HT-29 (cell line): ENCODE measurements at regions not wholly inside any gene's neighbourhood (a gene's known extent, or its start where the extent isn't known, plus 50 kb on each side); places are given as distances from the start of the nearest gene placed in this dataset.
A peak's percentile ranks its signal among the peaks of the same experiment; 100 is the strongest.

Experiments
- DNase-seq: peaks from one replicate; pipeline ENCODE4 v3.0.0-alpha.2; 2015; ENCODE audit warnings: low spot score

DNA sequence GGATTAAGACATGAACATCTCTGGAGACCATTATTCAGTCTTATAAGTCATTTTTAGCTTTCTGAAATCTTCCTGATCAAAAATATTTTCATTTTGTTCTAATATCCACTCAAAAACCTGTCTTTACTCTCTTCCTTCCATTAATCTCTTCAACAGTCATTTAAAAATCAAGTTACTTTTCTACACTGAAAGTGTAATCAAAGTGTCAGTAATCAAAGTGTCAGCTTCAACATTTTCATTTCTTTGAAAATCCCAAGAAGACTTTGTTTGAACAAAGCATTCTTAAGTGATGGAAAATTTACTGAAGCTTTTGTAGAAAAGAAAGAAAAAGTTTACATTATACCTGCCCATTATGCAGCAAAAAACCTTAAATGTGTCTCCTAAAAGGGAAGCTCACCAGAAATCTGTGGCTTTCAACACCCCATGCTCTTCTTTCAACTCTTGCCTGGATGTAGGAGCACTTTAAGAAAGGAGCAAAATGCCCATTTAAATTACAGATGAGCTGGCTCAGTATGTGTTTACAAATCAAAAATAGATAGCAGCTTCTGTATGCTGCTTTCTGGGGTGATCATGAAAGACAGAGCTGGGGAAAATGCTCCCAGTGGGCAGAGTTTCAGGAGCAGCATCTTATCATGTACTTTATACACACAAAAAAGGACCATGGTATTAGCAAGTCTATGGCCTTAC is 260.8 kb upstream of the NCAM2 start:
- no peak for DNase-seq

DNA sequence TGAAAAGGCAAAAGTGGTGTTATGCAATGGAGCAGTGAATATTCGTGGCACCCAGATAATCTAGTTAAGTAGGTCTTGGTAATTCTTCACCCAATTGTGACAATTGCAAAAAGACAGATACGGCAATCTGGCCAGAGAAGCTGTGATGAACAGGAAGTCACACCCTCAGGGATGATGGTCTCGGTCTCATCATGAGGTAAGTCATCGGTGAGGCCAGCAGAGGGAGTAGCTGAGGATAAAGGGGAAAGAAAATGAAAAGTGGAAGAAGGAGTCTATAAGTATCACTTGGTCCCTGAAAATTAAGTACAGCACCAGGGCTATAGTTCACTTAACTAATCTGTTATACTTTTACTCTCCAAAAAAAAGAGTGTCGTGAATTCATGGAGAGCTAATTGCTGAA is 258.8 kb upstream of the NCAM2 start:
- DNase-seq: peak; percentile 11

- no peak for DNase-seq
These were observed 256.8 kb upstream of the NCAM2 start for GRCh38 chr21:20741445-20741844.

- no peak for DNase-seq
These were observed 238.0 kb upstream of the NCAM2 start for GRCh38 chr21:20760221-20760620.

DNA sequence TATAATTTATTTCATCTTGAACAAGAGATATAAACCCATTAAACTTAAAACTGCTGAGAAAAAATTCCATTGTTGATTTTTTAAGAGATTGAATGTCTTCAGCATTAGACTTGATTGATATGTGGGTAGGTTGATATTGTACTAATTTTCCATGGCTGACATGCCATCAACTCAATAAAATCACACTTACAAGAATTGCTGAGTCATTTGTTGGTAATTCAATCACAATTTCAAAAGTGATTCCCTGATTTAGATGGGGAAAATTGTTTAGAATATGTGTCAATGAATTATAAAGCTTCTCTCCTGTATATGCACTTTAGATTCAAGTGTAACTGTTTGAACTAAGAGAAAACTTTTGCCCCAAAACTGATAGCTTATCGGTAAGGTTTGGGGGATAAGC is 223.5 kb upstream of the NCAM2 start:
- no peak for DNase-seq

DNA sequence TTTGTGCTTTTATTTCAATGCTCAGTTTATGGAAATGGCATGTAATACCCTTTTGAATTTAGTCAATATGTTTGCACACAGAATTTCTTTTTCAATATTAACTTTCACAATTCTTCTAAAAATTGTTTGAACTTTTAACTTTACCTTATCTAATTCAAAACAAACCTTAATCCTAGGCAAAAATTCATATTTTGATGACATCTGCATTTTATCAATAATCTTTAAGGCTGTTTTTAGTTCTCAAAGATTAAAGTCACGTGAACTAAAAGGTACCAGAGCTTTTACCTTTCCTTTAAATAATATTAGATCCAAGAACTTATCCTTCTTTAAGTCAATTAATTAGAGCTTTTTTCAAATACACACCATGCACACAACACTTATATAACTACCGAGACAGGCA is 218.9 kb upstream of the NCAM2 start:
- DNase-seq: no peak

- no peak for DNase-seq
These were observed 214.6 kb upstream of the NCAM2 start for GRCh38 chr21:20783611-20784010.

- DNase-seq: no peak
These were observed 208.3 kb upstream of the NCAM2 start for GRCh38 chr21:20789729-20790500.

DNA sequence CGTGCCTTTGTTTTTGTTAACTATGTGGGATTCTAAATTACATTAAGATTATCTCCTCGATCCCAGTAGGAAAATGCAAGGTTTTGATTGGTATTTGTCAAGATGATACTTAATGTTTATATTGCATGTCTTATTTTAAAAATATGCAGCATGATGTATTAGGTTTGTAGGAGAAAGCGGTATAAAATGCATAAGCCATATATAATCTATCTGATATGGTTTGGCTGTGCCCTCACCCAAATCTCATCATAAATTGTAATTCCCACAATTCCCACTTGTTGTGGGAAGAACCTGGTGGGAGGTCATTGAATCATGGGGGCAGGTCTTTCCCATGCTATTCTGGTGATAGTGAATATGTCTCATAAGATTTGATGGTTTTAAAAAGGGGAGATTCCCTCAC is 198.1 kb upstream of the NCAM2 start:
- DNase-seq: no peak

GRCh38 chr21:20802201-20802600 is 196.0 kb upstream of the NCAM2 start:
- no peak for DNase-seq

GRCh38 chr21:20802631-20803260 is 195.5 kb upstream of the NCAM2 start:
- DNase-seq: no peak

GRCh38 chr21:20811702-20812101 is 186.5 kb upstream of the NCAM2 start:
- DNase-seq: no peak

- DNase-seq: no peak
These were observed 184.1 kb upstream of the NCAM2 start for GRCh38 chr21:20814090-20814489.

GRCh38 chr21:20822666-20823065 is 175.5 kb upstream of the NCAM2 start:
- no peak for DNase-seq

GRCh38 chr21:20852866-20853265 is 145.3 kb upstream of the NCAM2 start:
- no peak for DNase-seq

DNA sequence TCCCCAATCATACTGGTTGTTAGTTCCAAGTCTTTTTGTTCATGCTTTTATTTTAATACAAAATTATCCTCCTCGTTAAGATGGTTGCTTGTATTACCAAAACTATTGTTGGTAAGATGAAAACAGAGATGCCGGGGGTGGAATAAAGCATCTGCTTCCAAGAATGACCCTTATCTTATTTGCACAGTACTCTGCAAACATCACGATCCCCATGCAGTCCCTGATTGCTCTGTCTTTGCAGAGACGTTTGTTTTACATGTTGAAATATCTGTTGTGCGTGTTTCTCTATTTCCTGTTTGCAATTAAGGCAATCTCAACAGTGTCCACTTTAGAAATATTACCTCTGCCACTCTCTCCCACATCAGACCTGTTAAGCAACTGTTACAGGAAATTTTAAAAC is 141.3 kb upstream of the NCAM2 start:
- no peak for DNase-seq

DNA sequence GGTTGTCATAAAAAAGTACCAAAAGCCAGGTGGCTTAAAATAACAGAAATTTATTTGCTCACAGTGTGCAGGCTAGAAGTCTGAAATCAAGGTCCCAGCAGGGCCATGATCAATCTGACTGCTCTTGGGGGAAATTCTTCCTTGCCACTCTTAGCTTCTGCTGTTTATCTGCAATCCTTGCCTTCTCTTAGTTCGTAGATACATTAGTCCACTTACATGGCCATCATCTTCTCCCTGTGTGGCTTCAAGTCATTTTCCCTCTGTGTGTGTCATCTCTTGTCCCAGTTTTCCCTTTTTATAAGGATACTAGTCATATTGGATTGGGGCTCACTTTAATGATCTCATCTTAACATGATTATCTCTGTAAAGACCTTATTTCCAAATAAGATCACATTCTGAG is 124.0 kb upstream of the NCAM2 start:
- no peak for DNase-seq

GRCh38 chr21:20875742-20876141 is 122.5 kb upstream of the NCAM2 start:
- peak; percentile 3 for DNase-seq

- no peak for DNase-seq
These were observed 120.2 kb upstream of the NCAM2 start for GRCh38 chr21:20877976-20878375.

DNA sequence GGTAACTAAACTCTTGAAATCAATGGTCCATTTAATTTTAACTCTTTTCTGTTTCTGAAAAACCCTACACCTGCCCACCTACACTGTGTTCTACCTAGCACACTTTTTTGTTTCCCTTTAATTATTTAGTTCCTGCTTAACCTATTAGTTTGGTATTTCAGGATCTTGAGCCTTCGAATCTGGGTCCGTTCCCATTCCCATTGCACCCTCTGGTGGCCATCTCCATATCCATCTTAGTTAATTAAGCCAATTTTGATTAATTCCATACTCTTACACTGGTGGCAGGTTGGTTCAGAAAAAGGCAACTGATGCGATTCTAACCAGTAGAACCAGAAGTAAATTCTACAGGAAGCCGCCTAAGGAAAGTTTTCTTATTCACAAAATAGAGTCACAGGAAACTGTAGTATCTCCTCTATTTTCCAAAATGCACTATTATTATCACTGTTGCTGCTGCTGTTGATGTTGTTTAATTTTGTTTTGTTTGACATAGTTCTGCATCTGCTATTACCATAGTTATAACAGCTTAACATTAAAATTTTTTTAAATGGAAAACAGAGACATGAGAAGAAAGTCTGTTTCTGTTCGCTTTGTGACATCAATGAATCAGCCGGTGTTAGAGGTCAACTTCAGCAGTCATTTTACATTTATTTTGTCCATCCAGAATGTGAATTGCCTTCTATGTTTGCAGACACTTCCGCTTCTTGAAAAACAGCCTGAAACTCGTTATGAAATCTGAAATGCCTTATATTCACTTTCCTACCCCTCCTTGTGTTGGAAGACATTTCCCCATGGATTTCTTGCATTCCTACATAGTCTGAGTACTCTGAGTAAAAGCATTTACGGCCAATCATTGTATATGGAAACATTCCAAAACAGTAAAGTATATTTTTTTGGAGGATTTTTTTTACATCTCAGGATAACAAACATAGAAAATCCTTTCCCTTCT is 115.5 kb upstream of the NCAM2 start:
- peak; percentile 60 for DNase-seq

DNA sequence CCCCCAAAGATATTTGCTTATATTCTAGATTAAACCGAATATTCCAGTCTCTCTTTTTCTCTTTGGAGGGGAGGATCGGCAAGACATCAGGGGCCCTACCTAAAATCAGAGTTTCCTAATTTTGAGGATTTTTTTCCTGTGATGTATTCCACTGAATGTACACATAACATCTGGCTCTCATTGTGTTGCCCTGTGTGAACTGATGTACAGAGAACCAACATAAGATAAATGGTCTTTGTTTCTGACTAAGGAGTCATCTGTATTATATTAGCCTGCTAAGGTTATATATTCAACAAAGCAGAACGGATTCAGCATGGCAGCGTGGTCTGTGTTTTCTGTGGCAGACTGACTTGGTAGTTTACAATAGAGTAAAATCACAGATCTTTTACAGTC is 114.8 kb upstream of the NCAM2 start:
- no peak for DNase-seq

DNA sequence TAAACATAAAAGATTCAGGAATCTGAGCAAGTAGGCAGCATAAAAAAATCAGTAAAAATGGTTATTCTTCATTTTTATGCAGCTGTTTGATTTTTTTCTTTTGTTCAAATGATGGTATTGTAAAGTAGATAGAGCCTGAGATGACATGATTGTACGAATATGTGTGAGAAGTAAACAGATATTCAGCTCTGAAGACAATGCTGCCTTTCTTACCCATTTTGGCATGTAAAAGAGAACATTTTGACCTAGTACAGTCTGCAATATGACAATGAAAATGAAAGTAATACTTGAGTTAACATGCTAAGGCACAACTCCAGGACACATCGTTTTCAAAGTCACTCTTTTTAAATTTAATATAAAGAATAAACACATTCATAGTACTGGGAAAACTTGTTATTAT is 95.7 kb upstream of the NCAM2 start:
- no peak for DNase-seq
